Type B pancreatic cell (in vitro differentiated cells): ENCODE measurements at regions not wholly inside any gene's neighbourhood (a gene's known extent, or its start where the extent isn't known, plus 50 kb on each side); places are given as distances from the start of the nearest gene placed in this dataset.

Source experiments
- DNase-seq: peaks from one replicate; pipeline ENCODE4 v3.0.0; 2021; ENCODE audit warnings: mixed read lengths; ENCODE audit not compliant: unreplicated experiment; ENCODE audit errors: extremely low spot score
- H3K27ac Mint-ChIP-seq: 2 replicates; pipeline ENCODE4 v1.8.0; 2021; ENCODE audit warnings: mild to moderate bottlenecking, mixed read lengths
- H3K27me3 Mint-ChIP-seq: 2 replicates; pipeline ENCODE4 v1.8.0; 2021; ENCODE audit warnings: mixed read lengths
- H3K36me3 Mint-ChIP-seq: 2 replicates; pipeline ENCODE4 v1.8.0; 2021; ENCODE audit warnings: mixed read lengths
- H3K4me1 Mint-ChIP-seq: one replicate; pipeline ENCODE4 v1.8.0; 2021; ENCODE audit warnings: mixed read lengths; ENCODE audit not compliant: unreplicated experiment
- H3K4me3 Mint-ChIP-seq: 2 replicates; pipeline ENCODE4 v1.8.0; 2021; ENCODE audit warnings: mild to moderate bottlenecking, mixed read lengths
- H3K9me3 Mint-ChIP-seq: 2 replicates; pipeline ENCODE4 v1.8.0; 2021; ENCODE audit warnings: mixed read lengths
- CTCF ChIP-seq: fragments of 200-600 bp; sonication (generic); conservative IDR thresholded peaks from 2 replicates; pipeline ENCODE4 v1.5.0; 2021; ENCODE audit warnings: antibody characterized with exemption, mild to moderate bottlenecking

GRCh38 chr3:30166535-30166934, 439.9 kb upstream of the TGFBR2 start:
- no peak for TF ChIP-seq CTCF
- Mint-ChIP-seq H3K36me3 (no peaks in the 10 kb centered on the region), H3K4me3 (no peak overlapping the region)

GRCh38 chr3:30167541-30168011, 438.8 kb upstream of the TGFBR2 start:
- Mint-ChIP-seq H3K27ac (no peak overlapping the region), H3K9me3 (peaks cover 6% of the 10 kb centered on the region), H3K36me3 (no peaks in the 10 kb centered on the region), H3K4me1 (peaks cover 26% of the 10 kb centered on the region), H3K27me3 (peaks cover 6% of the 10 kb centered on the region), H3K4me3 (no peak overlapping the region)
- no peak for DNase-seq
- no peak for TF ChIP-seq CTCF

More at GRCh38 chr3:30166535-30166934, 439.9 kb upstream of the TGFBR2 start:
- H3K4me1 Mint-ChIP-seq: peaks cover 32% of the 10 kb centered on the region
- peaks cover 6% of the 10 kb centered on the region for H3K9me3 Mint-ChIP-seq
- peaks cover 6% of the 10 kb centered on the region for H3K27me3 Mint-ChIP-seq
- no peak for DNase-seq
- H3K27ac Mint-ChIP-seq: no peak overlapping the region

- H3K9me3 Mint-ChIP-seq: peaks cover 6% of the 10 kb centered on the region
- peaks cover 19% of the 10 kb centered on the region for H3K4me1 Mint-ChIP-seq
- TF ChIP-seq CTCF: no peak
- H3K27me3 Mint-ChIP-seq: peaks cover 6% of the 10 kb centered on the region
- H3K36me3 Mint-ChIP-seq: no peaks in the 10 kb centered on the region
- H3K4me3 Mint-ChIP-seq: no peak overlapping the region
- no peak for DNase-seq
- H3K27ac Mint-ChIP-seq: no peak overlapping the region
Observed at GRCh38 chr3:30169487-30169886, 436.9 kb upstream of the TGFBR2 start.

- Mint-ChIP-seq H3K27ac (no peak overlapping the region), H3K36me3 (no peaks in the 10 kb centered on the region), H3K27me3 (peaks cover 6% of the 10 kb centered on the region), H3K4me1 (peaks cover 19% of the 10 kb centered on the region), H3K9me3 (peaks cover 5% of the 10 kb centered on the region), H3K4me3 (no peak overlapping the region)
- DNase-seq: no peak
- TF ChIP-seq CTCF: no peak
Observed at GRCh38 chr3:30170681-30171438, 435.5 kb upstream of the TGFBR2 start.

- no peaks in the 10 kb centered on the region for H3K36me3 Mint-ChIP-seq
- peaks cover 1% of the 10 kb centered on the region for H3K4me1 Mint-ChIP-seq
- DNase-seq: no peak
- no peak for TF ChIP-seq CTCF
- H3K4me3 Mint-ChIP-seq: no peak overlapping the region
- H3K27me3 Mint-ChIP-seq: peaks cover 1% of the 10 kb centered on the region
- H3K9me3 Mint-ChIP-seq: no peaks in the 10 kb centered on the region
- no peak overlapping the region for H3K27ac Mint-ChIP-seq
Observed at GRCh38 chr3:30174357-30174756, 432.0 kb upstream of the TGFBR2 start.
